ENCODE measurements at regions not wholly inside any gene's neighbourhood (a gene's known extent, or its start where the extent isn't known, plus 50 kb on each side); places are given as distances from the start of the nearest gene placed in this dataset.
"Not testable (repeated sequence)": the region's sequence is repeated elsewhere in the genome, so short reads cannot be mapped to it uniquely, and the experiment has no call there.

DNA sequence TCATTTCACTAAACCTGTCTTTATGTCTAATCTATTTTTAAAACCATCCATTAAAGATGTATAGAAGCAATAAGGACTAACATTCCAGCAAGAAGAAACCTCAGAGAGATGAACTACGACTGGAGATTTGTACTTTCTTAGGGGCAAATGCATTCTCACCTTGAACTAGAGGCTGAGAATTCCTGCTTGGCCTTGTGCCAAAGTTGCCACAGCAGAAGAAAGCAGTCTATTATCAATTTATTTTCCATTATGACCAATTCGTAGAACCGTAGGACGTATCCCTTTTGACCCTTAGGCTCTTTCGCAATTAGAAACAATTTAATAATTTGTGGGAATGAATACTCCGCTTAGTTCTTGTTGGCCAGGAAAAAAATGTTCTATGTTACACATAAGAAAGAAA, 1647.4 kb upstream of the CDH9 start:
- Histone ChIP-seq H4K20me1 (ENCODE audit: insufficient read depth, low read depth, low read length) (no peaks in the 10 kb centered on the region), H3K4me1 (ENCODE audit: low read length) (no peaks in the 10 kb centered on the region), H3K27ac (ENCODE audit: low read length) (no peak overlapping the region)

DNA sequence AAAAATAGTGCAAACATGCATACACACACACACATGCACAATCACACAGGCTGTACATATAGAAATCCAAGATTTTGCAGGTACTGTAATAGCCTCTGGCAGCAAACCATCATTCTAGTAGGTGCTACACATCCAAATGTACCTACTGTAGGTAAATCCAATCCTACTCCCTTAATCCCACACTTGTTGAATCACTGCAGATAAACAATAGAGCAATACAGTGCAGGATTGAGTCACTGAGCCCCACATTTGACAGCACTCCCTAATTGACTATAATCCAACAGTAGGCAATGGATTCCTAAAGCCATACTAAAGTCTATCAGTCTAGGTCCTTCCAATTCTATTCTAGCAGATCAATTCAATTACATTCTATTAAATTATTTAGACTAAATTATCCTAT, 1640.5 kb upstream of the CDH9 start:
- no peaks in the 10 kb centered on the region for H3K79me2 ChIP-seq (ENCODE audit: low read length)
- H3K4me3 ChIP-seq (ENCODE audit: low read length): no peak overlapping the region
- no peaks in the 10 kb centered on the region for H3K9me2 ChIP-seq (replicated peaks; ENCODE audit: insufficient read depth, low read length)
- H2AFZ ChIP-seq (ENCODE audit: low read length): no peak overlapping the region; the same call in 1 of the 2 replicates
- H3K9ac ChIP-seq (ENCODE audit: low read length): no peak overlapping the region
- no peaks in the 10 kb centered on the region for H3K27me3 ChIP-seq (ENCODE audit: low read length)
- H3K27ac ChIP-seq (ENCODE audit: low read length): no peak overlapping the region
- no peaks in the 10 kb centered on the region for H3K4me1 ChIP-seq (ENCODE audit: low read length)
- peaks cover 3% of the 10 kb centered on the region; the same call in 1 of the 2 replicates for H3K9me3 ChIP-seq (ENCODE audit: low read length)
- no peaks in the 10 kb centered on the region for H3K36me3 ChIP-seq (ENCODE audit: insufficient read depth, low read length)
- no peak for DNase-seq
- no peaks in the 10 kb centered on the region for H4K20me1 ChIP-seq (ENCODE audit: insufficient read depth, low read depth, low read length)
- no peak overlapping the region for H3K4me2 ChIP-seq (ENCODE audit: low read depth, low read length, poor library complexity, severe bottlenecking)

More for the DNA sequence above, 1647.4 kb upstream of the CDH9 start:
- no peak overlapping the region for H3K4me2 ChIP-seq (ENCODE audit: low read depth, low read length, poor library complexity, severe bottlenecking)
- no peaks in the 10 kb centered on the region for H3K79me2 ChIP-seq (ENCODE audit: low read length)
- no peak overlapping the region for H3K4me3 ChIP-seq (ENCODE audit: low read length)
- H2AFZ ChIP-seq (ENCODE audit: low read length): no peak overlapping the region
- no peaks in the 10 kb centered on the region for H3K9me3 ChIP-seq (ENCODE audit: low read length)
- H3K9ac ChIP-seq (ENCODE audit: low read length): no peak overlapping the region
- H3K27me3 ChIP-seq (ENCODE audit: low read length): no peaks in the 10 kb centered on the region
- DNase-seq: no peak
- H3K36me3 ChIP-seq (ENCODE audit: insufficient read depth, low read length): no peaks in the 10 kb centered on the region
- no peaks in the 10 kb centered on the region for H3K9me2 ChIP-seq (replicated peaks; ENCODE audit: insufficient read depth, low read length)

DNA sequence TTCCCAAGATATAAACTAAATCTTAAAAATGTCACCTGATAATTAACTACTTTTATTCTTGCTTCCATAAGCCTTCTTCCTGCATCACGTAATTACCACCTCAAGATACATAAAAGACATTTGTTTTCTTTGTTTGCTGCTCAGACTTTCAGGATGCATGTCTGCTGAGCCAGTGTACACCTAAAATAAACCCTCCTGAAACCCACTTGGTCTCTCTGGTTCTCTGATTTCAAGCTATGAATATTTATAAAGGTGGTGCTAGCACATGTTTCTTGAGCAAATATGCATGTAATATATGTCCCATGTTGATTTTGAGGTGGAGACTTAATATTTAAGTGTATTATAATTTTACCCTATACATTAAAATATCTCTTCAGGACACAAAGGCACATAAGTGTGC, 1627.7 kb upstream of the CDH9 start:
- no peak overlapping the region for H3K4me3 ChIP-seq (ENCODE audit: low read length)

DNA sequence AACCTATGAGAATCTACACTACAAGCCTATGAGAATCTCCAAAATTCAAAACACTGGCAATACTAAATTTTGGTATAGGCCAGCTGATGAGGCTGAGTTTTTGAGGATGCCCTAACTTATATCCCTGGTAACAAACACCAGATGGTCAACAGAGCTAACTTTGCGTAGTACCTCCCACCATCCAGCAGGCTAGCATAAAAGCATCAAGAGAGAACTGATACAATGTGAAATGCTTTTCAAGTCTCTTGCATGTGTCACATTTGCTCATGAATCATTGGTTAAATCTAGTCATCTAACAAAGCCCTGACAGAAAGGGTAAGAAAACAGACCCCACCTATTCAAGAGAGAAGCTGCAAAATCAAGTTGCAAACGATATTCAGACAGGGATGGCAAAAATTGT, 1609.7 kb upstream of the CDH9 start:
- no peaks in the 10 kb centered on the region for H3K27me3 ChIP-seq (ENCODE audit: low read length)
- H3K4me1 ChIP-seq (ENCODE audit: low read length): no peaks in the 10 kb centered on the region
- no peaks in the 10 kb centered on the region for H3K36me3 ChIP-seq (ENCODE audit: insufficient read depth, low read length)
- H4K20me1 ChIP-seq (ENCODE audit: insufficient read depth, low read depth, low read length): no peaks in the 10 kb centered on the region
- no peak overlapping the region for H3K27ac ChIP-seq (ENCODE audit: low read length)
- H3K9me2 ChIP-seq (replicated peaks; ENCODE audit: insufficient read depth, low read length): no peaks in the 10 kb centered on the region
- H2AFZ ChIP-seq (ENCODE audit: low read length): no peak overlapping the region
- no peak overlapping the region for H3K4me2 ChIP-seq (ENCODE audit: low read depth, low read length, poor library complexity, severe bottlenecking)
- H3K9me3 ChIP-seq (ENCODE audit: low read length): peaks cover 2% of the 10 kb centered on the region; the same call in 1 of the 2 replicates
- H3K79me2 ChIP-seq (ENCODE audit: low read length): no peaks in the 10 kb centered on the region
- DNase-seq: no peak
- no peak overlapping the region for H3K4me3 ChIP-seq (ENCODE audit: low read length)
- H3K9ac ChIP-seq (ENCODE audit: low read length): no peak overlapping the region

More for the DNA sequence above, 1627.7 kb upstream of the CDH9 start:
- Histone ChIP-seq H3K9me3 (ENCODE audit: low read length) (peaks cover 12% of the 10 kb centered on the region; the same call in 1 of the 2 replicates), H2AFZ (ENCODE audit: low read length) (no peak overlapping the region), H3K4me2 (ENCODE audit: low read depth, low read length, poor library complexity, severe bottlenecking) (no peak overlapping the region), H3K27ac (ENCODE audit: low read length) (no peak overlapping the region), H3K79me2 (ENCODE audit: low read length) (no peaks in the 10 kb centered on the region), H3K27me3 (ENCODE audit: low read length) (no peaks in the 10 kb centered on the region), H4K20me1 (ENCODE audit: insufficient read depth, low read depth, low read length) (no peaks in the 10 kb centered on the region), H3K9ac (ENCODE audit: low read length) (no peak overlapping the region), H3K4me1 (ENCODE audit: low read length) (no peaks in the 10 kb centered on the region), H3K36me3 (ENCODE audit: insufficient read depth, low read length) (no peaks in the 10 kb centered on the region), H3K9me2 (replicated peaks; ENCODE audit: insufficient read depth, low read length) (no peaks in the 10 kb centered on the region)
- no peak for DNase-seq

DNA sequence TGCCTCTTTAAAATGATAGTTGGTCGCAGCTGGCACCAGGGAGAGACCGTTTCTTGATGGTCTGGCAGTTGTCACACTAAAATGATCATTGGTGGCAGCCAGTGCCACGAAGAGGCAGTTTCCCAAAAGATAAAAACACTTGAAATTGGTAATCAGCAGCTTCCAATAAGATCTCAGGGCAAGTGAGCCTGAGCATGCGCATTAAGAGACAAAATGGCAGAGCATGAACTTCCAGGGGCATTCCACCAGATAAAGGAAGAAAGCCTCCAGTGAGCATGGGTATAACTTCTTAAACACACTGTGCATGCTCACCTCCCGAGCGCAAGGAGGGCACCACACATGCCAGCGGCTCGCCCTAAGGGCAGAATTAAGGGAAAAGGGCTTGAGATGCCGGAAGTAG, 1594.2 kb upstream of the CDH9 start:
- no peaks in the 10 kb centered on the region for H3K9me2 ChIP-seq (replicated peaks; ENCODE audit: insufficient read depth, low read length)
- H3K9ac ChIP-seq (ENCODE audit: low read length): no peak overlapping the region
- H3K36me3 ChIP-seq (ENCODE audit: insufficient read depth, low read length): no peaks in the 10 kb centered on the region
- no peak overlapping the region for H3K27ac ChIP-seq (ENCODE audit: low read length)
- H3K4me1 ChIP-seq (ENCODE audit: low read length): no peaks in the 10 kb centered on the region
- no peaks in the 10 kb centered on the region for H3K79me2 ChIP-seq (ENCODE audit: low read length)
- no peak overlapping the region for H3K4me2 ChIP-seq (ENCODE audit: low read depth, low read length, poor library complexity, severe bottlenecking)
- H3K9me3 ChIP-seq (ENCODE audit: low read length): no peaks in the 10 kb centered on the region
- no peaks in the 10 kb centered on the region for H3K27me3 ChIP-seq (ENCODE audit: low read length)
- no peak overlapping the region for H3K4me3 ChIP-seq (ENCODE audit: low read length)
- DNase-seq: no peak
- H4K20me1 ChIP-seq (ENCODE audit: insufficient read depth, low read depth, low read length): no peaks in the 10 kb centered on the region
- peak overlapping the region; percentile 56 for H2AFZ ChIP-seq (ENCODE audit: low read length)

DNA sequence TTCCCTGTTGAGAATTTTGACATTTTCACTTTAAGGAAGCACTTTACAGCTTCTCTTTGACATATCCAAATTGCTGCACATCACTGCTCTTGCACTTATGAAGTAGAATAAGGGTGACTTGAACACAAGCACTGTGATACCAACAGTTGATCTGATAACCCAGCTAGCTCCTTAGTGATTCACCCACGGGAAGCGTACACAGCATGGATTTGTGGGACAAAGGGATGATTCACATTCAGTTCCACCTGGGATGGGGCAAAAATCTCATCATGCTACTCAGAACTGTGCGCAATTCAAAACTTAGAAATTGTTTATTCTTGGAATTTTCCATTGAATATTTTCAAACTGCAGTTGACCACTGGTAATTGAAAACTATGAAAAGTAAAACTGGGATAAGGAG, 1565.5 kb upstream of the CDH9 start:
- H3K9me2 ChIP-seq (replicated peaks; ENCODE audit: insufficient read depth, low read length): no peaks in the 10 kb centered on the region
- no peak overlapping the region for H3K4me2 ChIP-seq (ENCODE audit: low read depth, low read length, poor library complexity, severe bottlenecking)
- H3K36me3 ChIP-seq (ENCODE audit: insufficient read depth, low read length): no peaks in the 10 kb centered on the region
- H4K20me1 ChIP-seq (ENCODE audit: insufficient read depth, low read depth, low read length): no peaks in the 10 kb centered on the region
- no peaks in the 10 kb centered on the region for H3K79me2 ChIP-seq (ENCODE audit: low read length)
- DNase-seq: no peak
- no peak overlapping the region for H3K4me3 ChIP-seq (ENCODE audit: low read length)
- no peak overlapping the region for H3K9ac ChIP-seq (ENCODE audit: low read length)
- H3K27ac ChIP-seq (ENCODE audit: low read length): no peak overlapping the region
- no peaks in the 10 kb centered on the region for H3K27me3 ChIP-seq (ENCODE audit: low read length)
- H3K4me1 ChIP-seq (ENCODE audit: low read length): no peaks in the 10 kb centered on the region
- no peak overlapping the region for H2AFZ ChIP-seq (ENCODE audit: low read length)
- H3K9me3 ChIP-seq (ENCODE audit: low read length): peaks cover 9% of the 10 kb centered on the region; the same call in 1 of the 2 replicates

DNA sequence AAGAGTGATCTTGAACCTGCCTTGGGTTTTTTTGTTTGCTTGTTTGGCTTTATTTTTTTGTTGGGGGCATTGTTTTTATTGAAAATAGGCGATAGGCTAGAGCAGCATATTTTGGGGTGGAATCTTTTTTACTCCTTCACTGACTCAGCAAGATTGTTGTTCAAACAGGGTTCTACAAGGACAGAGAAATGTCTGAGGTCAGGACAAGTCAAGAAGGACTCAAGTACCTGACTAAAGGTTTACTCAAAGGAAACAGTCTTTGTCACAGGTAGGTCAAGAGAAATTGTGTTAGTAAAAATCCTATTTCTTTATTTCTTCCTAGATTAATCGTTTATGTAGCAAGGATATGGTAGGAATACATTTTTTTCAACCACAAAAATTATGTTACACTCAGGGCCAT, 1564.0 kb upstream of the CDH9 start:
- Histone ChIP-seq H3K27ac (ENCODE audit: low read length) (no peak overlapping the region), H3K27me3 (ENCODE audit: low read length) (no peaks in the 10 kb centered on the region), H2AFZ (ENCODE audit: low read length) (no peak overlapping the region), H3K4me2 (ENCODE audit: low read depth, low read length, poor library complexity, severe bottlenecking) (no peak overlapping the region), H3K9me3 (ENCODE audit: low read length) (peaks cover 4% of the 10 kb centered on the region; the same call in 1 of the 2 replicates), H4K20me1 (ENCODE audit: insufficient read depth, low read depth, low read length) (no peaks in the 10 kb centered on the region), H3K4me3 (ENCODE audit: low read length) (no peak overlapping the region), H3K36me3 (ENCODE audit: insufficient read depth, low read length) (no peaks in the 10 kb centered on the region), H3K4me1 (ENCODE audit: low read length) (no peaks in the 10 kb centered on the region), H3K79me2 (ENCODE audit: low read length) (no peaks in the 10 kb centered on the region), H3K9me2 (replicated peaks; ENCODE audit: insufficient read depth, low read length) (no peaks in the 10 kb centered on the region), H3K9ac (ENCODE audit: low read length) (no peak overlapping the region)
- DNase-seq: no peak

DNA sequence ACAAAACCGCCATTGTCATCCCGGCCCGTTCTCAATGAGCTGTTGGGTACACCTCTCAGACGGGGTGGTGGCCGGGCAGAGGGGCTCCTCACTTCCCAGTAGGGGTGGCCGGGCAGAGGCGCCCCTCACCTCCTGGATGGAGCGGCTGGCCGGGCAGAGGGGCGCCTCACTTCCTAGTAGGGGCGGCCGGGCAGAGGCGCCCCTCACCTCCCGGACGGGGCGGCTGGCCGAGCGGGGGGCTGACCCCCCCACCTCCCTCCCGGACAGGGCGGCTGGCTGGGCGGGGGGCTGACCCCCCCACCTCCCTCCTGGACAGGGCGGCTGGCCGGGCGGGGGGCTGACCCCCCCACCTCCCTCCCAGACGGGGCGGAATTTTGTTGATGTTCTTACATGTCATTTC, 1558.3 kb upstream of the CDH9 start:
- H3K79me2 ChIP-seq (ENCODE audit: low read length); H3K9ac ChIP-seq (ENCODE audit: low read length); H3K27ac ChIP-seq (ENCODE audit: low read length); H2AFZ ChIP-seq (ENCODE audit: low read length); H3K9me3 ChIP-seq (ENCODE audit: low read length); H4K20me1 ChIP-seq (ENCODE audit: insufficient read depth, low read depth, low read length); H3K4me3 ChIP-seq (ENCODE audit: low read length); H3K9me2 ChIP-seq (replicated peaks; ENCODE audit: insufficient read depth, low read length); H3K4me2 ChIP-seq (ENCODE audit: low read depth, low read length, poor library complexity, severe bottlenecking); DNase-seq; H3K36me3 ChIP-seq (ENCODE audit: insufficient read depth, low read length); H3K4me1 ChIP-seq (ENCODE audit: low read length); H3K27me3 ChIP-seq (ENCODE audit: low read length): not testable (repeated sequence)

DNA sequence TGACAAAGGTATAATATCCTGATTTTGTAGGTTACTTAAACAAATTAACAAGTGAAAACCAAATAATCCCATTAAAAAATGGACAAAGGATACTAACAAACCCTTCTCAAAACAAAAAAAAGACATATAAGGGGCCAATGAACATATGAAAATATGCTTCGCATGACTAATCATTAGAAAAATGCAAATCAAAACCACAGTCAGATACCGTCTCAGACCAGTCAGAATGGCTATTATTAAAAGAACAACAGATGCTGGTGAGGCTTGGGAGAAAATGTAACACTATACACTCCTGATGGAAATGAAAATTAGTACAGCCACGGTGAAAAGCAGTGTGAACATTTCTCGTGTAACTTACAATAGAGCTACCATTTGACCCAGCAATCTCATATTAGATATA, 1542.2 kb upstream of the CDH9 start:
- no peaks in the 10 kb centered on the region for H3K36me3 ChIP-seq (ENCODE audit: insufficient read depth, low read length)

More for the DNA sequence above, 1542.2 kb upstream of the CDH9 start:
- Histone ChIP-seq H3K27ac (ENCODE audit: low read length) (no peak overlapping the region), H3K4me1 (ENCODE audit: low read length) (peaks cover 14% of the 10 kb centered on the region), H4K20me1 (ENCODE audit: insufficient read depth, low read depth, low read length) (no peaks in the 10 kb centered on the region), H3K27me3 (ENCODE audit: low read length) (no peaks in the 10 kb centered on the region), H3K9me2 (replicated peaks; ENCODE audit: insufficient read depth, low read length) (no peaks in the 10 kb centered on the region), H3K4me2 (ENCODE audit: low read depth, low read length, poor library complexity, severe bottlenecking) (peak overlapping the region; percentile 39), H3K9ac (ENCODE audit: low read length) (no peak overlapping the region), H2AFZ (ENCODE audit: low read length) (peak overlapping the region; percentile 7; the same call in 1 of the 2 replicates), H3K9me3 (ENCODE audit: low read length) (no peaks in the 10 kb centered on the region), H3K79me2 (ENCODE audit: low read length) (no peaks in the 10 kb centered on the region), H3K4me3 (ENCODE audit: low read length) (0 out of 2 replicates have a peak overlapping the region, but pooled peaks have one; percentile 15)
- no peak for DNase-seq

Data from Karpas-422 (cell line).